ENCODE measurements at regions not wholly inside any gene's neighbourhood (a gene's known extent, or its start where the extent isn't known, plus 50 kb on each side); places are given as distances from the start of the nearest gene placed in this dataset.

- no peak for TF ChIP-seq POLR2A (IDR thresholded peaks at IDR 0.05)
- TF ChIP-seq, protein P1, sequence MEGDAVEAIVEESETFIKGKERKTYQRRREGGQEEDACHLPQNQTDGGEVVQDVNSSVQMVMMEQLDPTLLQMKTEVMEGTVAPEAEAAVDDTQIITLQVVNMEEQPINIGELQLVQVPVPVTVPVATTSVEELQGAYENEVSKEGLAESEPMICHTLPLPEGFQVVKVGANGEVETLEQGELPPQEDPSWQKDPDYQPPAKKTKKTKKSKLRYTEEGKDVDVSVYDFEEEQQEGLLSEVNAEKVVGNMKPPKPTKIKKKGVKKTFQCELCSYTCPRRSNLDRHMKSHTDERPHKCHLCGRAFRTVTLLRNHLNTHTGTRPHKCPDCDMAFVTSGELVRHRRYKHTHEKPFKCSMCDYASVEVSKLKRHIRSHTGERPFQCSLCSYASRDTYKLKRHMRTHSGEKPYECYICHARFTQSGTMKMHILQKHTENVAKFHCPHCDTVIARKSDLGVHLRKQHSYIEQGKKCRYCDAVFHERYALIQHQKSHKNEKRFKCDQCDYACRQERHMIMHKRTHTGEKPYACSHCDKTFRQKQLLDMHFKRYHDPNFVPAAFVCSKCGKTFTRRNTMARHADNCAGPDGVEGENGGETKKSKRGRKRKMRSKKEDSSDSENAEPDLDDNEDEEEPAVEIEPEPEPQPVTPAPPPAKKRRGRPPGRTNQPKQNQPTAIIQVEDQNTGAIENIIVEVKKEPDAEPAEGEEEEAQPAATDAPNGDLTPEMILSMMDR (IDR thresholded peaks at IDR 0.05), result no peak
These were observed 159.3 kb upstream of the MDFIC2 start for GRCh38 chr3:70471464-70472342.
